Transverse colon (tissue), 4 donors: ENCODE measurements at regions not wholly inside any gene's neighbourhood (a gene's known extent, or its start where the extent isn't known, plus 50 kb on each side); places are given as distances from the start of the nearest gene placed in this dataset.

Source experiments
- EP300 ChIP-seq: sonication (generic); formaldehyde crosslinking; IDR thresholded peaks from one replicate; pipeline ENCODE4 v1.6.1; 2017; ENCODE audit warnings: antibody characterized with exemption, low read depth
- POLR2AphosphoS5 ChIP-seq, 3 donors: sonication (generic); formaldehyde crosslinking; IDR thresholded peaks; one replicate each; pipeline ENCODE4 v1.6.1; 2016; ENCODE audit warnings: antibody characterized with exemption in 3 of 3
- TF ChIP-seq, protein P1 (sequence below), 5 experiments: fragments of 200-600 bp in 3 of 5; fragments of 450-650 bp in 2 of 5; sonication (generic) in 3 of 5; IDR thresholded peaks; 1 replicate in 2 of 5; 2 replicates in 3 of 5; pipeline ENCODE4 v1.5.1; 2016 to 2017; ENCODE audit warnings: antibody characterized with exemption in 5 of 5, inconsistent platforms in 3 of 5, mild to moderate bottlenecking in 2 of 5, moderate library complexity in 1 of 5

DNA sequence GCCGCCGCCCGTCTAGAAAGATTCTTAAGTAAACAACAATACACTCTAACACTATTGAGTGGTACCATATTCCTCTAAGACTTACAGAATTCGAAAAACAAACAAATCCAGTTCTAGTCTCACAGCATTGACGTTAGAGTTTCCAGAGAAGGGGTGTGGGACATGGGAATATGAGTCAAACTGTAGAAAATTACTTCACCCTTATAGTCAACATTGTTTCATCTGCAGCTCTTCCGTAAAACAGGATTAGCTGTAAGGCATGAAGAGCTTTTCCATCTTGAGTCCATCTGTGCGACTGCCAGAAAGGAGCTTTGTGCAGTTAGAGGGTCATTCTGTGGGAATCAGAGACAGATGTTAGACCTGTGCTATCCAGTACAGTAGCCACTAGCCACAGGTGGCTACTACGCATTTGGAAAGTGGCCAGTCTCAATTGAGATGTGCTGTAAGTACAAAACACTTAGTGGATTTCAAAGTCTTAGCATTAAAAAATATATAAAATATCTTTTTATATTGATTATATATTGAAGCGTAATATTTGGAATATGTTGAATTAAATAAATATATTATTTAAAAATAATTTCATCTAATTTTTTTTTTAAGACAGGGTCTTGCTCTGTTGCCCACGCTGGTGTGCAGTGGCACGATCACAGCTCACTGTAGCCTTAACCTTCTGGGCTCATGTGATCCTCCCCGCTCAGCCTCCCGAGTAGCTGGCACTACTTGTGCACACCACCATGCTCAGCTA is 79.8 kb upstream of the MPP7 start:
- TF ChIP-seq, protein P1, sequence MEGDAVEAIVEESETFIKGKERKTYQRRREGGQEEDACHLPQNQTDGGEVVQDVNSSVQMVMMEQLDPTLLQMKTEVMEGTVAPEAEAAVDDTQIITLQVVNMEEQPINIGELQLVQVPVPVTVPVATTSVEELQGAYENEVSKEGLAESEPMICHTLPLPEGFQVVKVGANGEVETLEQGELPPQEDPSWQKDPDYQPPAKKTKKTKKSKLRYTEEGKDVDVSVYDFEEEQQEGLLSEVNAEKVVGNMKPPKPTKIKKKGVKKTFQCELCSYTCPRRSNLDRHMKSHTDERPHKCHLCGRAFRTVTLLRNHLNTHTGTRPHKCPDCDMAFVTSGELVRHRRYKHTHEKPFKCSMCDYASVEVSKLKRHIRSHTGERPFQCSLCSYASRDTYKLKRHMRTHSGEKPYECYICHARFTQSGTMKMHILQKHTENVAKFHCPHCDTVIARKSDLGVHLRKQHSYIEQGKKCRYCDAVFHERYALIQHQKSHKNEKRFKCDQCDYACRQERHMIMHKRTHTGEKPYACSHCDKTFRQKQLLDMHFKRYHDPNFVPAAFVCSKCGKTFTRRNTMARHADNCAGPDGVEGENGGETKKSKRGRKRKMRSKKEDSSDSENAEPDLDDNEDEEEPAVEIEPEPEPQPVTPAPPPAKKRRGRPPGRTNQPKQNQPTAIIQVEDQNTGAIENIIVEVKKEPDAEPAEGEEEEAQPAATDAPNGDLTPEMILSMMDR (IDR thresholded peaks at IDR 0.05) = no peak
- TF ChIP-seq POLR2AphosphoS5 (IDR thresholded peaks at IDR 0.05) (no peak), EP300 (no peak)
